Naive thymus-derived CD4-positive, alpha-beta T cell (primary cell): ENCODE measurements at regions not wholly inside any gene's neighbourhood (a gene's known extent, or its start where the extent isn't known, plus 50 kb on each side); places are given as distances from the start of the nearest gene placed in this dataset.

ENCODE experiments used
- ATAC-seq: fragments of 150-1000 bp; cut with Tn5 transposase; 2 replicates; pipeline ENCODE4 v1.10.0; 2021; ENCODE audit warnings: mild to moderate bottlenecking, moderate library complexity
- CTCF ChIA-PET: fragments of 350-600 bp; sonication (Branson Sonifier 250); formaldehyde crosslinking; loops from one replicate; lab custom pipeline; 2021; ENCODE audit warnings: antibody characterized with exemption; lab: Charles Lee
- POLR2A ChIA-PET: fragments of 350-600 bp; sonication (Branson Sonifier 250); formaldehyde crosslinking; loops from one replicate; lab custom pipeline; 2021; ENCODE audit warnings: antibody characterized with exemption, inconsistent platforms; lab: Charles Lee
- DNase-seq, 9 donors: peaks; one replicate each; pipeline versions ENCODE4 v3.0.0 to v3.0.0-alpha.2; 2020 to 2022; ENCODE audit warnings: mixed read lengths in 1 of 9
- H3K27ac ChIP-seq: one replicate; pipeline ENCODE4 v1.7.0; 2013; ENCODE audit warnings: mild to moderate bottlenecking, low read depth, low read length, moderate library complexity
- H3K27me3 ChIP-seq, 2 donors: one replicate each; pipeline ENCODE4 v1.7.0; 2013; ENCODE audit warnings: low read length in 2 of 2, mild to moderate bottlenecking in 2 of 2, moderate library complexity in 2 of 2; ENCODE audit not compliant: control insufficient read depth in 2 of 2, insufficient read depth in 2 of 2
- H3K36me3 ChIP-seq, 3 experiments: 1 replicate in 2 of 3; 2 replicates in 1 of 3; pipeline ENCODE4 v1.7.0; 2013; ENCODE audit warnings: low read length in 3 of 3, mild to moderate bottlenecking in 3 of 3, moderate library complexity in 1 of 3; ENCODE audit not compliant: insufficient read depth in 3 of 3, control insufficient read depth in 2 of 3
- H3K4me1 ChIP-seq, 2 donors: one replicate each; pipeline ENCODE4 v1.7.0; 2013; ENCODE audit warnings: low read length in 2 of 2, mild to moderate bottlenecking in 2 of 2, moderate library complexity in 1 of 2; ENCODE audit not compliant: control insufficient read depth in 2 of 2, insufficient read depth in 2 of 2
- H3K4me3 ChIP-seq: 2 replicates; pipeline ENCODE4 v1.7.0; 2013; ENCODE audit warnings: mild to moderate bottlenecking, low read length
- H3K9me3 ChIP-seq, 3 experiments: 1 replicate in 2 of 3; 2 replicates in 1 of 3; pipeline ENCODE4 v1.7.0; 2013; ENCODE audit warnings: low read length in 3 of 3; ENCODE audit not compliant: control insufficient read depth in 2 of 3
- H3K27ac Mint-ChIP-seq, 9 donors: one replicate each; pipeline ENCODE4 v1.8.0; 2020 to 2022; ENCODE audit warnings: mixed read lengths in 9 of 9, mild to moderate bottlenecking in 8 of 9, moderate library complexity in 5 of 9, inconsistent platforms in 2 of 9
- H3K27me3 Mint-ChIP-seq, 5 donors: one replicate each; pipeline ENCODE4 v1.8.0; 2021 to 2022; ENCODE audit warnings: mixed read lengths in 5 of 5, mild to moderate bottlenecking in 1 of 5
- H3K36me3 Mint-ChIP-seq, 5 donors: one replicate each; pipeline ENCODE4 v1.8.0; 2020 to 2022; ENCODE audit warnings: mixed read lengths in 5 of 5, mild to moderate bottlenecking in 3 of 5, inconsistent platforms in 1 of 5
- H3K4me1 Mint-ChIP-seq, 7 donors: one replicate each; pipeline ENCODE4 v1.8.0; 2020 to 2022; ENCODE audit warnings: mixed read lengths in 7 of 7, mild to moderate bottlenecking in 3 of 7, inconsistent platforms in 1 of 7
- H3K4me3 Mint-ChIP-seq, 10 donors: one replicate each; pipeline ENCODE4 v1.8.0; 2020 to 2022; ENCODE audit warnings: mild to moderate bottlenecking in 10 of 10, mixed read lengths in 10 of 10, moderate library complexity in 6 of 10, inconsistent platforms in 2 of 10
- H3K9me3 Mint-ChIP-seq, 11 donors: one replicate each; pipeline ENCODE4 v1.8.0; 2020 to 2022; ENCODE audit warnings: mixed read lengths in 11 of 11, mild to moderate bottlenecking in 4 of 11, inconsistent platforms in 1 of 11, moderate library complexity in 1 of 11
- intact Hi-C, 2 donors: fragments of 100-400 bp; cut with micrococcal nuclease; formaldehyde crosslinking; loops; one replicate each; pipeline ENCODE4 v1.15.1; 2023

GRCh38 chr4:42205541-42205940 is 53.1 kb upstream of the BEND4 start:
- no peaks in the 10 kb centered on the region for H3K4me1 ChIP-seq
- H3K27ac ChIP-seq: no peak overlapping the region
- H3K36me3 ChIP-seq: no peaks in the 10 kb centered on the region
- ATAC-seq (no peak), DNase-seq (no peak)
- Mint-ChIP-seq H3K36me3 (no peaks in the 10 kb centered on the region), H3K4me1 (no peaks in the 10 kb centered on the region), H3K27me3 (peaks cover 0 to 16% (median 0%) of the 10 kb centered on the region in 5 donors), H3K4me3 (no peak overlapping the region), H3K27ac (no peak overlapping the region), H3K9me3 (peaks cover 0 to 9% (median 0%) of the 10 kb centered on the region in 11 donors)
- intact Hi-C loops: no loop called here
- ChIA-PET CTCF (no interaction called here), POLR2A (no interaction called here)
- no peak overlapping the region for H3K4me3 ChIP-seq
- no peaks in the 10 kb centered on the region for H3K9me3 ChIP-seq
- no peaks in the 10 kb centered on the region for H3K27me3 ChIP-seq

- H3K4me3 ChIP-seq: no peak overlapping the region
- H3K36me3 ChIP-seq: no peaks in the 10 kb centered on the region
- POLR2A ChIA-PET: no interaction called here
- Mint-ChIP-seq H3K4me1 (no peaks in the 10 kb centered on the region), H3K36me3 (no peaks in the 10 kb centered on the region), H3K27ac (no peak overlapping the region), H3K4me3 (no peak overlapping the region), H3K27me3 (peaks cover 0 to 13% (median 3%) of the 10 kb centered on the region in 5 donors), H3K9me3 (peaks cover 0 to 3% (median 0%) of the 10 kb centered on the region in 11 donors)
- H3K27me3 ChIP-seq: no peaks in the 10 kb centered on the region
- H3K4me1 ChIP-seq: no peaks in the 10 kb centered on the region
- intact Hi-C loops: no loop called here
- CTCF ChIA-PET: no interaction called here
- no peaks in the 10 kb centered on the region for H3K9me3 ChIP-seq
- H3K27ac ChIP-seq: no peak overlapping the region
- ATAC-seq (no peak), DNase-seq (no peak)
These were observed 64.2 kb upstream of the BEND4 start for GRCh38 chr4:42216664-42217063.

DNA sequence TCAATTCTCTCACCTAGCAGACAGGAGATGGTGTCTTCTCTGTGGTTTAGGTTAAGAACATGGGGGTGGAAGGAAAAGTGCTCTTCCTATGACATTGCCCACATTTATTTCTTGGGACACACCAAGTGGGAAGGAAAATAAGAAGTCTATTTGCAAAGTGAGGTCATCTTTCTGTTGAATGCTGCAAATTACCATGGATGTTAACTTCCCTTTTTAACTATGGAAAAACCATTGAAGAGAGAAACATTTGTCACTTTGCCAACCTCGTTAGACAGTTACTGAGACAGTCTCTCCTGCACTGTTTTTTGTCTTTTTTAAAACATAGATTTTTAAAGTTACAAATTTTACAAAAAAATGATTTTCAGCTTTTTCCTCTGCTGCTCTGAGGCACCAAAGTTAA is 72.8 kb upstream of the BEND4 start:
- Mint-ChIP-seq H3K4me1 (no peaks in the 10 kb centered on the region), H3K9me3 (peaks cover 0 to 9% (median 1%) of the 10 kb centered on the region in 11 donors), H3K4me3 (no peak overlapping the region), H3K36me3 (peaks cover 0 to 4% (median 0%) of the 10 kb centered on the region in 5 donors), H3K27me3 (peaks cover 0 to 26% (median 12%) of the 10 kb centered on the region in 5 donors), H3K27ac (no peak overlapping the region)
- ChIA-PET CTCF (no interaction called here), POLR2A (no interaction called here)
- Histone ChIP-seq H3K9me3 (no peaks in the 10 kb centered on the region), H3K27ac (no peak overlapping the region), H3K4me1 (no peaks in the 10 kb centered on the region), H3K36me3 (no peaks in the 10 kb centered on the region), H3K27me3 (no peaks in the 10 kb centered on the region), H3K4me3 (no peak overlapping the region)
- DNase-seq: no peak
- ATAC-seq: no peak
- intact Hi-C loops: no loop called here

DNA sequence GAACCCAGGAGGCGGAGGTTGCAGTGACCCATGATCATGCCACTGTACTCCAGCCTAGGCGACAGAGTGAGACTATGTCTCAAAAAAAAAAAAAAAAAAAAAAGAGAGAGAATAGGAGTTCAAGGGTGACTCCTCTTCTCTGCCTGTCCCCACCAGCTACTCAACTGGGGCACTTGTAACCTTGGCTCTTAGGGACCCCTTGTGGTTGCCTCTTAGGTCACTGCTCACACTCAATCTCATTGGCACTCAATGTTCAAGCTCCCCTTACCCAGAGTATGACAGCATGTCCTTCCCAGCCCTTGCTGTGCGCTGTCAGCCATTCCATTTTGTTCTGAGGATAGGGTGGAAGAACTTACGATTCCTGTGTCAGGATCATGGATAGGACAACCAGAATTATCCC is 82.4 kb upstream of the BEND4 start:
- DNase-seq (no peak), ATAC-seq (no peak)
- no peak overlapping the region for H3K4me3 ChIP-seq
- no peaks in the 10 kb centered on the region for H3K27me3 ChIP-seq
- no peaks in the 10 kb centered on the region for H3K4me1 ChIP-seq
- no peaks in the 10 kb centered on the region for H3K9me3 ChIP-seq
- H3K27ac Mint-ChIP-seq: no peak overlapping the region
- intact Hi-C loops: no loop called here
- no peak overlapping the region for H3K27ac ChIP-seq
- ChIA-PET POLR2A (no interaction called here), CTCF (no interaction called here)
- H3K36me3 ChIP-seq: no peaks in the 10 kb centered on the region
- no peak overlapping the region for H3K4me3 Mint-ChIP-seq
- peaks cover 0 to 3% (median 0%) of the 10 kb centered on the region in 11 donors for H3K9me3 Mint-ChIP-seq
- H3K4me1 Mint-ChIP-seq: no peaks in the 10 kb centered on the region
- no peaks in the 10 kb centered on the region for H3K36me3 Mint-ChIP-seq
- peaks cover 0 to 6% (median 0%) of the 10 kb centered on the region in 5 donors for H3K27me3 Mint-ChIP-seq

DNA sequence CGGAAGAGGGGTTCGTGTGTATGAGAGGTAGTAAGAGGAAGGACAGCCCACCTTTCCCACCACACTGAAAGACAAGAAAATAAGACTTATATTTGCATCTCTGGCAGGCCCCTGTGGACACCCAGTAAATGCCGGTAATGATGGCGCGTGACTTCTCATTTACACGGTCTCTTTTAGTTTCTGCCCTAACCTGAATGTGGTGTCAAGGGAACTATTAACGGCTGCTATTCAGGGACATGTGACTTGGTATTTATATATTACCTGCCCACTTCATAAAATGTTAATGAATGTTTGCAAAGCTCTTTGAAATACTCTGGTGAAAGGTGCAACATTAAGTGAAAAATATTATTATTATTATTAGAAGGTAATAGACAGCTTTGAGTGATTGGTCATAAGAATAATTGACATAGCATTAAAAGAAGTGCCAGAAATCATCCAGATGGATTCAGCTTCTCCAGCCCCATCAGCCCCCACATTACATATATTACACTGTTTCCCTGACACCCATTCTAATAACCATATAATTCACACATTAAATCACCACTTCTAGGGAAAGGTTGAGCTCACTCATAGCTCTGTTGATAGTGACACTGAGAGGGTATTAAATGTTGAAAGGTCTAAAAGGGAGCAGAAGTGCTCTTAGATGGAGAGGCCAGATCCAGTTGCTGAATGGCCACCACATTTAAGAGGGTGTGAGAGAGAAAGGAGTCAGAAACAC is 83.0 kb upstream of the BEND4 start:
- Mint-ChIP-seq H3K27ac (no peak overlapping the region), H3K9me3 (peaks cover 0 to 3% (median 0%) of the 10 kb centered on the region in 11 donors), H3K4me1 (no peaks in the 10 kb centered on the region), H3K4me3 (no peak overlapping the region), H3K36me3 (no peaks in the 10 kb centered on the region), H3K27me3 (peaks cover 0 to 10% (median 0%) of the 10 kb centered on the region in 5 donors)
- no peak overlapping the region for H3K27ac ChIP-seq
- ATAC-seq: no peak
- CTCF ChIA-PET: no interaction called here
- no peaks in the 10 kb centered on the region for H3K27me3 ChIP-seq
- H3K9me3 ChIP-seq: no peaks in the 10 kb centered on the region
- POLR2A ChIA-PET: no interaction called here
- no peak for DNase-seq
- no peaks in the 10 kb centered on the region for H3K36me3 ChIP-seq
- no peaks in the 10 kb centered on the region for H3K4me1 ChIP-seq
- intact Hi-C loops: no loop called here
- H3K4me3 ChIP-seq: no peak overlapping the region

GRCh38 chr4:42237010-42237409 is 84.6 kb upstream of the BEND4 start:
- H3K36me3 Mint-ChIP-seq: no peaks in the 10 kb centered on the region
- peaks cover 0 to 3% (median 0%) of the 10 kb centered on the region in 11 donors for H3K9me3 Mint-ChIP-seq
- Histone ChIP-seq H3K4me3 (no peak overlapping the region), H3K9me3 (no peaks in the 10 kb centered on the region), H3K36me3 (no peaks in the 10 kb centered on the region), H3K4me1 (no peaks in the 10 kb centered on the region), H3K27ac (no peak overlapping the region), H3K27me3 (no peaks in the 10 kb centered on the region)
- peaks cover 0 to 10% (median 0%) of the 10 kb centered on the region in 5 donors for H3K27me3 Mint-ChIP-seq
- ChIA-PET POLR2A (no interaction called here), CTCF (no interaction called here)
- H3K27ac Mint-ChIP-seq: no peak overlapping the region
- no peak overlapping the region for H3K4me3 Mint-ChIP-seq
- DNase-seq: no peak
- ATAC-seq: no peak
- intact Hi-C loops: no loop called here
- no peaks in the 10 kb centered on the region for H3K4me1 Mint-ChIP-seq

GRCh38 chr4:42237451-42237850 is 85.0 kb upstream of the BEND4 start:
- ATAC-seq: no peak
- no peak overlapping the region for H3K27ac ChIP-seq
- ChIA-PET CTCF (no interaction called here), POLR2A (no interaction called here)
- peaks cover 0 to 9% (median 0%) of the 10 kb centered on the region in 5 donors for H3K27me3 Mint-ChIP-seq
- H3K9me3 ChIP-seq: no peaks in the 10 kb centered on the region
- no peaks in the 10 kb centered on the region for H3K4me1 ChIP-seq
- H3K9me3 Mint-ChIP-seq: peaks cover 0 to 3% (median 0%) of the 10 kb centered on the region in 11 donors
- no peak for DNase-seq
- H3K4me3 ChIP-seq: no peak overlapping the region
- no peak overlapping the region for H3K27ac Mint-ChIP-seq
- H3K36me3 Mint-ChIP-seq: no peaks in the 10 kb centered on the region
- H3K36me3 ChIP-seq: no peaks in the 10 kb centered on the region
- no peaks in the 10 kb centered on the region for H3K27me3 ChIP-seq
- no peak overlapping the region for H3K4me3 Mint-ChIP-seq
- intact Hi-C loops: no loop called here
- no peaks in the 10 kb centered on the region for H3K4me1 Mint-ChIP-seq
